ENCODE measurements at regions not wholly inside any gene's neighbourhood (a gene's known extent, or its start where the extent isn't known, plus 50 kb on each side); places are given as distances from the start of the nearest gene placed in this dataset.

- Histone ChIP-seq H3K4me1 (ENCODE audit: insufficient read depth, low read length) (no peaks in the 10 kb centered on the region), H3K9ac (ENCODE audit: low read length) (no peak overlapping the region), H3K36me3 (ENCODE audit: insufficient read depth, low read length) (no peaks in the 10 kb centered on the region), H2AFZ (ENCODE audit: low read depth, low read length) (no peak overlapping the region), H3K27ac (ENCODE audit: low read depth, low read length) (no peak overlapping the region), H3K4me2 (ENCODE audit: low read length) (no peak overlapping the region), H3K79me2 (ENCODE audit: insufficient read depth, low read length) (no peaks in the 10 kb centered on the region), H3K9me3 (ENCODE audit: insufficient read depth, low read depth, low read length) (peaks cover 3% of the 10 kb centered on the region), H3K27me3 (ENCODE audit: insufficient read depth, low read length) (no peaks in the 10 kb centered on the region), H4K20me1 (ENCODE audit: insufficient read depth, low read length) (no peaks in the 10 kb centered on the region), H3K4me3 (ENCODE audit: insufficient read depth, low read depth, low read length) (no peak overlapping the region)
- H3K4me1 Mint-ChIP-seq (ENCODE audit: low read depth, unreplicated experiment) = peaks cover 1% of the 10 kb centered on the region
- DNase-seq (ENCODE audit: low read depth) = no peak
- TF ChIP-seq CTCF (IDR thresholded peaks at IDR 0.05; ENCODE audit: insufficient read depth, low read depth, low read length) = no peak
- no peak for TF ChIP-seq EZH2 (IDR thresholded peaks at IDR 0.05; ENCODE audit: insufficient read depth, low read length)
- peaks cover 3% of the 10 kb centered on the region for H3K27me3 Mint-ChIP-seq (ENCODE audit: low read depth, unreplicated experiment)
- no peak overlapping the region for H3K4me3 Mint-ChIP-seq (ENCODE audit: unreplicated experiment)
- H3K27ac Mint-ChIP-seq (ENCODE audit: unreplicated experiment) = no peak overlapping the region
- H3K36me3 Mint-ChIP-seq (ENCODE audit: low read depth, unreplicated experiment) = no peaks in the 10 kb centered on the region
- no peak for FAIRE-seq
- peaks cover 9% of the 10 kb centered on the region for H3K9me3 Mint-ChIP-seq (ENCODE audit: unreplicated experiment)
Observed at GRCh38 chr11:62064221-62064620, 59.6 kb upstream of the INCENP start.

- Mint-ChIP-seq H3K27me3 (ENCODE audit: low read depth, unreplicated experiment) (no peaks in the 10 kb centered on the region), H3K4me1 (ENCODE audit: low read depth, unreplicated experiment) (peaks cover 1% of the 10 kb centered on the region), H3K9me3 (ENCODE audit: unreplicated experiment) (peaks cover 9% of the 10 kb centered on the region), H3K4me3 (ENCODE audit: unreplicated experiment) (no peak overlapping the region), H3K36me3 (ENCODE audit: low read depth, unreplicated experiment) (no peaks in the 10 kb centered on the region), H3K27ac (ENCODE audit: unreplicated experiment) (no peak overlapping the region)
- no peak overlapping the region for H3K9ac ChIP-seq (ENCODE audit: low read length)
- no peak overlapping the region for H3K4me3 ChIP-seq (ENCODE audit: insufficient read depth, low read depth, low read length)
- H3K9me3 ChIP-seq (ENCODE audit: insufficient read depth, low read depth, low read length) = peaks cover 3% of the 10 kb centered on the region
- no peak for TF ChIP-seq CTCF (IDR thresholded peaks at IDR 0.05; ENCODE audit: insufficient read depth, low read depth, low read length)
- no peak for TF ChIP-seq EZH2 (IDR thresholded peaks at IDR 0.05; ENCODE audit: insufficient read depth, low read length)
- H3K4me2 ChIP-seq (ENCODE audit: low read length) = no peak overlapping the region
- H3K27ac ChIP-seq (ENCODE audit: low read depth, low read length) = no peak overlapping the region
- H2AFZ ChIP-seq (ENCODE audit: low read depth, low read length) = no peak overlapping the region
- H3K4me1 ChIP-seq (ENCODE audit: insufficient read depth, low read length) = no peaks in the 10 kb centered on the region
- FAIRE-seq (no peak), DNase-seq (ENCODE audit: low read depth) (no peak)
- H3K27me3 ChIP-seq (ENCODE audit: insufficient read depth, low read length) = no peaks in the 10 kb centered on the region
- no peaks in the 10 kb centered on the region for H3K79me2 ChIP-seq (ENCODE audit: insufficient read depth, low read length)
- H3K36me3 ChIP-seq (ENCODE audit: insufficient read depth, low read length) = no peaks in the 10 kb centered on the region
- no peaks in the 10 kb centered on the region for H4K20me1 ChIP-seq (ENCODE audit: insufficient read depth, low read length)
Observed at GRCh38 chr11:62062223-62062861, 61.5 kb upstream of the INCENP start.
